ENCODE measurements at regions not wholly inside any gene's neighbourhood (a gene's known extent, or its start where the extent isn't known, plus 50 kb on each side); places are given as distances from the start of the nearest gene placed in this dataset.

GRCh38 chr4:83723609-83724008, 187.7 kb downstream of the GPAT3 start:
- ChIA-PET POLR2A (no interaction called here), CTCF (interaction anchor here (1.0 kb wide), 1 partner anchor 9 kb away, joined by 4 read pairs; no protein-coding TSS in a partner anchor)
- no peak for TF ChIP-seq CTCF (IDR thresholded peaks at IDR 0.05; ENCODE audit: control extremely low read depth, extremely low read depth, low read depth, missing control alignments)
- no peak for DNase-seq (ENCODE audit: extremely low spot score)

- no peak for DNase-seq (ENCODE audit: extremely low spot score)
- ChIA-PET POLR2A (no interaction called here), CTCF (interaction anchor here (1.2 to 1.5 kb wide), 2 partner anchors 9 to 26 kb away, joined by 3 to 4 read pairs; no protein-coding TSS in a partner anchor)
- TF ChIP-seq CTCF (IDR thresholded peaks at IDR 0.05; ENCODE audit: control extremely low read depth, extremely low read depth, low read depth, missing control alignments), result no peak
Measured at GRCh38 chr4:83722730-83723269, 186.9 kb downstream of the GPAT3 start.

GRCh38 chr4:83716874-83717273, 181.0 kb downstream of the GPAT3 start:
- DNase-seq (ENCODE audit: extremely low spot score), result no peak

GRCh38 chr4:83712890-83713289, 177.0 kb downstream of the GPAT3 start:
- ChIA-PET POLR2A (no interaction called here), CTCF (interaction anchor here (1.4 kb wide), 1 partner anchor 9 kb away, joined by 4 read pairs; no protein-coding TSS in a partner anchor)
- TF ChIP-seq CTCF (IDR thresholded peaks at IDR 0.05; ENCODE audit: control extremely low read depth, extremely low read depth, low read depth, missing control alignments), result no peak
- no peak for DNase-seq (ENCODE audit: extremely low spot score)

More at GRCh38 chr4:83716874-83717273, 181.0 kb downstream of the GPAT3 start:
- ChIA-PET POLR2A (no interaction called here), CTCF (no interaction called here)
- TF ChIP-seq CTCF (IDR thresholded peaks at IDR 0.05; ENCODE audit: control extremely low read depth, extremely low read depth, low read depth, missing control alignments), result no peak

- no peak for TF ChIP-seq CTCF (IDR thresholded peaks at IDR 0.05; ENCODE audit: control extremely low read depth, extremely low read depth, low read depth, missing control alignments)
- ChIA-PET CTCF (interaction anchor here (1.3 kb wide), 1 partner anchor 200 kb away, joined by 3 read pairs; no protein-coding TSS in a partner anchor), POLR2A (no interaction called here)
- DNase-seq (ENCODE audit: extremely low spot score), result no peak
Measured at GRCh38 chr4:83709627-83710026, 173.7 kb downstream of the GPAT3 start.

GRCh38 chr4:83708500-83709175, 172.7 kb downstream of the GPAT3 start:
- DNase-seq (ENCODE audit: extremely low spot score), result no peak
- POLR2A ChIA-PET, result no interaction called here
- CTCF ChIA-PET, result interaction anchor here (1.3 kb wide), 1 partner anchor 199 kb away, joined by 3 read pairs; no protein-coding TSS in a partner anchor
- TF ChIP-seq CTCF (IDR thresholded peaks at IDR 0.05; ENCODE audit: control extremely low read depth, extremely low read depth, low read depth, missing control alignments), result no peak
